CD4-positive, alpha-beta T cell (primary cell): ENCODE measurements at regions not wholly inside any gene's neighbourhood (a gene's known extent, or its start where the extent isn't known, plus 50 kb on each side); places are given as distances from the start of the nearest gene placed in this dataset.
A peak's percentile ranks its signal among the peaks of the same experiment; 100 is the strongest.

Experiments used
- ATAC-seq: fragments of 200-7000 bp; cut with Tn5 transposase; one replicate; pipeline ENCODE4 v1.10.0; 2022; ENCODE audit warnings: mild to moderate bottlenecking; ENCODE audit not compliant: poor library complexity
- CTCF ChIA-PET: fragments of 350-600 bp; sonication (Branson Sonifier 250); formaldehyde crosslinking; loops from one replicate; lab custom pipeline; 2021; ENCODE audit warnings: antibody characterized with exemption, inconsistent platforms; lab: Charles Lee
- POLR2A ChIA-PET: fragments of 350-600 bp; sonication (Branson Sonifier 250); formaldehyde crosslinking; loops from one replicate; lab custom pipeline; 2021; ENCODE audit warnings: antibody characterized with exemption, inconsistent platforms; lab: Charles Lee
- DNase-seq, 14 experiments: peaks; one replicate each; pipeline ENCODE4 v3.0.0-alpha.2; 2013 to 2020; ENCODE audit warnings: mixed read lengths in 2 of 14
- H3K27ac ChIP-seq, 2 donors: one replicate each; pipeline versions ENCODE4 v1.5.1 to v1.7.0; 2013; ENCODE audit warnings: low read length in 2 of 2, low read depth in 1 of 2, mild to moderate bottlenecking in 1 of 2
- H3K27me3 ChIP-seq, 2 experiments: 1 replicate in 1 of 2; 2 replicates in 1 of 2; pipeline versions ENCODE4 v1.6.1 to v1.7.0; 2013; ENCODE audit warnings: low read length in 2 of 2, control low read depth in 1 of 2, mild to moderate bottlenecking in 1 of 2, moderate library complexity in 1 of 2; ENCODE audit not compliant: insufficient read depth in 2 of 2, control insufficient read depth in 1 of 2
- H3K36me3 ChIP-seq: one replicate; pipeline ENCODE4 v1.6.1; 2013; ENCODE audit warnings: low read length, control low read depth; ENCODE audit not compliant: insufficient read depth
- H3K4me1 ChIP-seq: one replicate; pipeline ENCODE4 v1.6.1; 2013; ENCODE audit warnings: low read length, control low read depth; ENCODE audit not compliant: insufficient read depth
- H3K4me3 ChIP-seq: one replicate; pipeline ENCODE4 v1.5.1; 2013; ENCODE audit warnings: mild to moderate bottlenecking, low read length, moderate library complexity
- H3K9me3 ChIP-seq, 2 experiments: 1 replicate in 1 of 2; 2 replicates in 1 of 2; pipeline versions ENCODE4 v1.6.1 to v1.7.0; 2013; ENCODE audit warnings: low read length in 2 of 2, mild to moderate bottlenecking in 2 of 2, control low read depth in 1 of 2, moderate library complexity in 1 of 2; ENCODE audit not compliant: control insufficient read depth in 1 of 2, insufficient read depth in 1 of 2
- H3K27ac Mint-ChIP-seq: one replicate; pipeline ENCODE4 v1.8.0; 2020; ENCODE audit warnings: mixed read lengths
- H3K27me3 Mint-ChIP-seq: one replicate; pipeline ENCODE4 v1.8.0; 2021; ENCODE audit warnings: mixed read lengths
- H3K36me3 Mint-ChIP-seq: one replicate; pipeline ENCODE4 v1.8.0; 2021; ENCODE audit warnings: low read depth, mixed read lengths
- H3K4me1 Mint-ChIP-seq: one replicate; pipeline ENCODE4 v1.8.0; 2021; ENCODE audit warnings: low read depth, mixed read lengths
- H3K4me3 Mint-ChIP-seq: one replicate; pipeline ENCODE4 v1.8.0; 2020; ENCODE audit warnings: mild to moderate bottlenecking, mixed read lengths
- H3K9me3 Mint-ChIP-seq: one replicate; pipeline ENCODE4 v1.8.0; 2020; ENCODE audit warnings: mixed read lengths
- intact Hi-C, 2 experiments: fragments of 100-400 bp; cut with DNase I in 1 of 2; cut with micrococcal nuclease in 1 of 2; formaldehyde crosslinking; loops; one replicate each; pipeline versions ENCODE4 v1.15.1 to v1.9.0; 2023 to 2025; cut with DNase I, micrococcal nuclease
- TF ChIP-seq, protein P1 (sequence below): fragments of 200-600 bp; IDR thresholded peaks from one replicate; pipeline ENCODE4 v1.8.0; 2022; ENCODE audit warnings: antibody characterized with exemption, mild to moderate bottlenecking

DNA sequence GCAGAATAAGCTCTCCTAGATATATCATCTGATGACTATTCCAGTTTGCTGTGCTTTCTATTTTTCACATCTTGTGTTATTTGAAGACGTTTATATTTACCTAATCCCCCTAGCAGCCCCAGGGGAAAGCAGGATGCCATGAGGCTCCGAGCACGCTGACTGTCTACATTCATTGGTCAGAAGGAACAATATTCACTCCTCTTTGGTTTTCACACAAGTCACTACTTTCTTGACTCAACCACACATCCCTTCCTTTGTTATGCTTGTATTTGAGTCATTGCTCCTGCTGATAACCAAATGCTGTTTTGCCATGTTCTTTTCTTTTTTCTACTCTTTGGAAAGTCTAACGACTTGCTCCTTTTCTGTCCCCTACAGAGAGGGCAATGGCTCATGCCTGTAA, 86.5 kb upstream of the SLC38A2 start:
- no peaks in the 10 kb centered on the region for H3K27me3 ChIP-seq
- Mint-ChIP-seq H3K9me3 (no peaks in the 10 kb centered on the region), H3K36me3 (no peaks in the 10 kb centered on the region), H3K27ac (peak overlapping the region; percentile 76), H3K4me3 (peak overlapping the region; percentile 3), H3K27me3 (no peaks in the 10 kb centered on the region), H3K4me1 (peaks cover 67% of the 10 kb centered on the region)
- ChIA-PET CTCF (no interaction called here), POLR2A (interaction anchor here (0.8 to 2.7 kb wide), 4 partner anchors 10 to 189 kb away, joined by 4 to 7 read pairs (median 6); partner anchors contain the start of gene SLC38A1)
- H3K4me1 ChIP-seq: peaks cover 46% of the 10 kb centered on the region
- intact Hi-C loops: loop anchor here in 1 of 2 experiments (5.0 kb wide), 2 partner anchors 53 to 87 kb away; partner anchors contain the start of gene SLC38A2
- peak in 2 of 14 experiments; percentile 31 to 61 for DNase-seq
- TF ChIP-seq, protein P1, sequence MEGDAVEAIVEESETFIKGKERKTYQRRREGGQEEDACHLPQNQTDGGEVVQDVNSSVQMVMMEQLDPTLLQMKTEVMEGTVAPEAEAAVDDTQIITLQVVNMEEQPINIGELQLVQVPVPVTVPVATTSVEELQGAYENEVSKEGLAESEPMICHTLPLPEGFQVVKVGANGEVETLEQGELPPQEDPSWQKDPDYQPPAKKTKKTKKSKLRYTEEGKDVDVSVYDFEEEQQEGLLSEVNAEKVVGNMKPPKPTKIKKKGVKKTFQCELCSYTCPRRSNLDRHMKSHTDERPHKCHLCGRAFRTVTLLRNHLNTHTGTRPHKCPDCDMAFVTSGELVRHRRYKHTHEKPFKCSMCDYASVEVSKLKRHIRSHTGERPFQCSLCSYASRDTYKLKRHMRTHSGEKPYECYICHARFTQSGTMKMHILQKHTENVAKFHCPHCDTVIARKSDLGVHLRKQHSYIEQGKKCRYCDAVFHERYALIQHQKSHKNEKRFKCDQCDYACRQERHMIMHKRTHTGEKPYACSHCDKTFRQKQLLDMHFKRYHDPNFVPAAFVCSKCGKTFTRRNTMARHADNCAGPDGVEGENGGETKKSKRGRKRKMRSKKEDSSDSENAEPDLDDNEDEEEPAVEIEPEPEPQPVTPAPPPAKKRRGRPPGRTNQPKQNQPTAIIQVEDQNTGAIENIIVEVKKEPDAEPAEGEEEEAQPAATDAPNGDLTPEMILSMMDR: no peak
- ATAC-seq: peak; percentile 18
- no peaks in the 10 kb centered on the region for H3K36me3 ChIP-seq
- peak overlapping the region; percentile 11 for H3K4me3 ChIP-seq
- H3K9me3 ChIP-seq: no peaks in the 10 kb centered on the region
- peak overlapping the region in 1 of 2 donors; percentile 50 for H3K27ac ChIP-seq

DNA sequence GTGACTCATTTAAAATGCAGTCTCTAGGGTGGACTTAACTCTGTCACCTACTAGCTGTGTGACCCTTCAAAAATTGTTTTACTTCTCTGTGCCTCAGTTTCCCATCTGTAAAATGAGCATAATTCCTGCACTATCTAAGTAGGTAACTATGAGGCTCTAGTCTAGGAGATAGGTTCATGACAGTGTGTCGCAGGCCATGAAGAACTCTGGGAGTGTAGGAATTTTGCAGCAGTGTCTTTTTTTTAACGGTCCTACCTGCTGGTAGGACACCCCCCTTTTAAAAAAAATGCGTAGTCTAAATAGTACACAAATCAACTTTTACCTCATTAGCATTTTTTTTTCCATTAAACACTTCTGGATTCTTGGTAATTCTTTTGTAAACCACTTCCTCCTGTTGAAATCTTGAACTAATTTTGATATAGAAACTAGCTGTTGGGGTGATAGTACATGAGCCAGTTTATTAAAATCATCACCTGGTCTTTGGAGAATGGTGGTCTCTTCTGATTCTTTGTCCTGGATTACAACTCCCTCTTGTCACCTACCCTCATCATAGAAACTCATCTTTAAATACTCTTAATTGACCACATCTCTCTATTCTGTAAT, 86.0 kb upstream of the SLC38A2 start:
- CTCF ChIA-PET: no interaction called here

DNA sequence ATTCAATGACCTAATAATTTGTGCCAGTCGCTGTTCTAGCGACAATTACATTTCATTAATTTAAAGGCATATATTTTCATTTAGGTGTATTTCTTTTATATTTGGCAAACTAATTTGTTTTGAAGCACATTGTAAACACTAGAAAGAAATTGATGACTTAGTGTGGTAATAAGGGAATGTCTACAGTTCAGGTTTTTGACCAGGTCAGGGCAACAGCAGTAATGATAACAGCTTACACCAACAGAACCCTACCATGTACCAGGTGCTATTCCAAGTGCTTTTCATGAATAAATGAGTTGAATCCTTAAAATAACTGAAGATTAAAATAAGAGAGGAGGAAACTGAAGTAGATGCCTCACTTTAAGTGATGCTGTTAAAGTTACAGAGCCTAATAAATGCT, 85.4 kb upstream of the SLC38A2 start:
- H3K9me3 Mint-ChIP-seq: no peaks in the 10 kb centered on the region
- intact Hi-C loops: loop anchor here in 1 of 2 experiments (5.0 kb wide), 2 partner anchors 54 to 86 kb away; partner anchors contain the start of gene SLC38A2
- Histone ChIP-seq H3K4me3 (no peak overlapping the region), H3K4me1 (peaks cover 46% of the 10 kb centered on the region), H3K27ac (no peak overlapping the region), H3K9me3 (no peaks in the 10 kb centered on the region), H3K27me3 (no peaks in the 10 kb centered on the region), H3K36me3 (no peaks in the 10 kb centered on the region)
- H3K27me3 Mint-ChIP-seq: no peaks in the 10 kb centered on the region
- CTCF ChIA-PET: no interaction called here
- TF ChIP-seq, protein P1: no peak
- peaks cover 72% of the 10 kb centered on the region for H3K4me1 Mint-ChIP-seq
- POLR2A ChIA-PET: interaction anchor here (2.7 kb wide), 1 partner anchor 66 kb away, joined by 7 read pairs; no protein-coding TSS in a partner anchor
- no peak overlapping the region for H3K4me3 Mint-ChIP-seq
- peak overlapping the region; percentile 76 for H3K27ac Mint-ChIP-seq
- no peak for ATAC-seq
- H3K36me3 Mint-ChIP-seq: no peaks in the 10 kb centered on the region
- DNase-seq: no peak

More for the DNA sequence above, 86.0 kb upstream of the SLC38A2 start:
- peak overlapping the region in 1 of 2 donors; percentile 50 for H3K27ac ChIP-seq
- peak overlapping the region; percentile 76 for H3K27ac Mint-ChIP-seq
- H3K27me3 ChIP-seq: no peaks in the 10 kb centered on the region
- H3K9me3 Mint-ChIP-seq: no peaks in the 10 kb centered on the region
- no peaks in the 10 kb centered on the region for H3K27me3 Mint-ChIP-seq
- no peaks in the 10 kb centered on the region for H3K36me3 ChIP-seq
- peaks cover 68% of the 10 kb centered on the region for H3K4me1 Mint-ChIP-seq
- DNase-seq: peak in 1 of 14 experiments; percentile 73
- no peaks in the 10 kb centered on the region for H3K36me3 Mint-ChIP-seq
- no peaks in the 10 kb centered on the region for H3K9me3 ChIP-seq
- intact Hi-C loops: loop anchor here in 1 of 2 experiments (5.0 kb wide), 2 partner anchors 54 to 86 kb away; partner anchors contain the start of gene SLC38A2
- H3K4me3 ChIP-seq: peak overlapping the region; percentile 11
- peaks cover 46% of the 10 kb centered on the region for H3K4me1 ChIP-seq
- ATAC-seq: peak; percentile 18
- TF ChIP-seq, protein P1: no peak
- POLR2A ChIA-PET: interaction anchor here (0.8 to 2.7 kb wide), 3 partner anchors 11 to 75 kb away, joined by 4 to 7 read pairs (median 5); no protein-coding TSS in a partner anchor
- H3K4me3 Mint-ChIP-seq: peak overlapping the region; percentile 3
